ENCODE measurements at regions not wholly inside any gene's neighbourhood (a gene's known extent, or its start where the extent isn't known, plus 50 kb on each side); places are given as distances from the start of the nearest gene placed in this dataset.

DNA sequence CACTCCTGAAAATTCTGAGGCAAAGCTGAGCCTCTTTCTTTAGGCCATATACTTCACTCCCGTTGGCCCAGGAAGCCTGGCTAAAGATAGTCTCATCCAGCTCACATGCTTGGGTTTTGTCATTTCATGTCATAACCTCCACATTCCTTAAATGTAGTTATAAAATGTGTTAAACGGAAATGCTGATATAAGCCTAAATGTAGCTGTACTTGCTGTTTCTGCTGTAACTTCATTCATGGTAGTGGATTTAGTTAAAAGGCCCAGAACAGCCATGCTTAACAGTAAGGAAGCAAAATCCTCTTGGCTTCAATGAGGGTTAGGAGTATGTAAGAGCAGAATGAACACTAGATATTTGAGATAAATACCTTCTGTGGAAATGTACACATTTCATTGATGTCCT, 135.8 kb upstream of the TMEM161B start:
- no peak for TF ChIP-seq CTCF (conservative IDR thresholded peaks at IDR 0.05; ENCODE audit: low read length)
- TF ChIP-seq EZH2phosphoT487 (IDR thresholded peaks at IDR 0.05; ENCODE audit: borderline replicate concordance, low read depth, low read length), result no peak
